ENCODE measurements at regions not wholly inside any gene's neighbourhood (a gene's known extent, or its start where the extent isn't known, plus 50 kb on each side); places are given as distances from the start of the nearest gene placed in this dataset.

- ATAC-seq (ENCODE audit: insufficient read depth, low FRiP score) (no peak), DNase-seq (no peak)
- no peaks in the 10 kb centered on the region for H3K27me3 ChIP-seq (ENCODE audit: control insufficient read depth in 3 of 3, insufficient read depth in 3 of 3, low read length in 2 of 3)
- H3K4me1 ChIP-seq (ENCODE audit: control insufficient read depth in 5 of 5, insufficient read depth in 5 of 5, low read length in 5 of 5), result peaks cover 0 to 10% (median 3%) of the 10 kb centered on the region in 5 donors
- H3K27ac ChIP-seq (ENCODE audit: low read depth in 1 of 2, low read length in 1 of 2), result no peak overlapping the region
- H3K9ac ChIP-seq (ENCODE audit: insufficient read depth in 1 of 2, low read length in 2 of 2), result no peak overlapping the region
- H3K4me3 ChIP-seq, result no peak overlapping the region
- no peak for TF ChIP-seq CTCF (IDR thresholded peaks at IDR 0.05; ENCODE audit: control extremely low read depth, extremely low read depth)
- no peaks in the 10 kb centered on the region for H3K36me3 ChIP-seq (ENCODE audit: control insufficient read depth in 4 of 4, insufficient read depth in 4 of 4, low read length in 4 of 4)
- no peaks in the 10 kb centered on the region for H3K9me3 ChIP-seq (ENCODE audit: control insufficient read depth in 4 of 4, insufficient read depth in 3 of 4, low read length in 3 of 4)
- 78 to 90% methylated on average over 4 of the region's 4 CpGs for WGBS, 2 donors
Observed at GRCh38 chr11:128189823-128190222, 397.5 kb downstream of the ETS1 start.

- H3K4me1 ChIP-seq (ENCODE audit: control insufficient read depth in 5 of 5, insufficient read depth in 5 of 5, low read length in 5 of 5), result peaks cover 0 to 10% (median 3%) of the 10 kb centered on the region in 5 donors
- DNase-seq, result peak in 2 of 3 donors; percentile 44 to 56
- H3K9me3 ChIP-seq (ENCODE audit: control insufficient read depth in 4 of 4, insufficient read depth in 3 of 4, low read length in 3 of 4), result no peaks in the 10 kb centered on the region
- H3K4me3 ChIP-seq, result no peak overlapping the region
- no peaks in the 10 kb centered on the region for H3K36me3 ChIP-seq (ENCODE audit: control insufficient read depth in 4 of 4, insufficient read depth in 4 of 4, low read length in 4 of 4)
- WGBS, 2 donors, result 63 to 77% methylated on average over 9 of the region's 9 CpGs
- no peak for ATAC-seq (ENCODE audit: insufficient read depth, low FRiP score)
- peak overlapping the region in 1 of 2 donors; percentile 53 for H3K27ac ChIP-seq (ENCODE audit: low read depth in 1 of 2, low read length in 1 of 2)
- H3K27me3 ChIP-seq (ENCODE audit: control insufficient read depth in 3 of 3, insufficient read depth in 3 of 3, low read length in 2 of 3), result no peaks in the 10 kb centered on the region
- TF ChIP-seq CTCF (IDR thresholded peaks at IDR 0.05; ENCODE audit: control extremely low read depth, extremely low read depth), result no peak
- H3K9ac ChIP-seq (ENCODE audit: insufficient read depth in 1 of 2, low read length in 2 of 2), result no peak overlapping the region
Observed at GRCh38 chr11:128188346-128189004, 398.9 kb downstream of the ETS1 start.

- H3K4me1 ChIP-seq (ENCODE audit: control insufficient read depth in 5 of 5, insufficient read depth in 5 of 5, low read length in 5 of 5), result peaks cover 0 to 10% (median 3%) of the 10 kb centered on the region in 5 donors
- H3K36me3 ChIP-seq (ENCODE audit: control insufficient read depth in 4 of 4, insufficient read depth in 4 of 4, low read length in 4 of 4), result no peaks in the 10 kb centered on the region
- no peaks in the 10 kb centered on the region for H3K9me3 ChIP-seq (ENCODE audit: control insufficient read depth in 4 of 4, insufficient read depth in 3 of 4, low read length in 3 of 4)
- peak in 1 of 3 donors; percentile 29 for DNase-seq
- H3K4me3 ChIP-seq, result no peak overlapping the region
- H3K27me3 ChIP-seq (ENCODE audit: control insufficient read depth in 3 of 3, insufficient read depth in 3 of 3, low read length in 2 of 3), result no peaks in the 10 kb centered on the region
- no peak for TF ChIP-seq CTCF (IDR thresholded peaks at IDR 0.05; ENCODE audit: control extremely low read depth, extremely low read depth)
- ATAC-seq (ENCODE audit: insufficient read depth, low FRiP score), result no peak
- WGBS, 2 donors, result 87 to 93% methylated on average over 1 of the region's 1 CpG
- H3K9ac ChIP-seq (ENCODE audit: insufficient read depth in 1 of 2, low read length in 2 of 2), result no peak overlapping the region
- peak overlapping the region in 1 of 2 donors; percentile 26 for H3K27ac ChIP-seq (ENCODE audit: low read depth in 1 of 2, low read length in 1 of 2)
Observed at GRCh38 chr11:128187835-128188234, 399.5 kb downstream of the ETS1 start.

GRCh38 chr11:128187377-128187776, 400.0 kb downstream of the ETS1 start:
- TF ChIP-seq CTCF (IDR thresholded peaks at IDR 0.05; ENCODE audit: control extremely low read depth, extremely low read depth), result no peak
- WGBS, 2 donors, result 90 to 91% methylated on average over 4 of the region's 4 CpGs

More at GRCh38 chr11:128187377-128187776, 400.0 kb downstream of the ETS1 start:
- Histone ChIP-seq H3K4me1 (ENCODE audit: control insufficient read depth in 5 of 5, insufficient read depth in 5 of 5, low read length in 5 of 5) (peaks cover 0 to 10% (median 3%) of the 10 kb centered on the region in 5 donors), H3K4me3 (no peak overlapping the region), H3K27ac (ENCODE audit: low read depth in 1 of 2, low read length in 1 of 2) (no peak overlapping the region), H3K36me3 (ENCODE audit: control insufficient read depth in 4 of 4, insufficient read depth in 4 of 4, low read length in 4 of 4) (no peaks in the 10 kb centered on the region), H3K9ac (ENCODE audit: insufficient read depth in 1 of 2, low read length in 2 of 2) (no peak overlapping the region), H3K27me3 (ENCODE audit: control insufficient read depth in 3 of 3, insufficient read depth in 3 of 3, low read length in 2 of 3) (no peaks in the 10 kb centered on the region), H3K9me3 (ENCODE audit: control insufficient read depth in 4 of 4, insufficient read depth in 3 of 4, low read length in 3 of 4) (no peaks in the 10 kb centered on the region)
- ATAC-seq (ENCODE audit: insufficient read depth, low FRiP score), result no peak
- no peak for DNase-seq
